ENCODE measurements at regions not wholly inside any gene's neighbourhood (a gene's known extent, or its start where the extent isn't known, plus 50 kb on each side); places are given as distances from the start of the nearest gene placed in this dataset.
"Not testable (repeated sequence)": the region's sequence is repeated elsewhere in the genome, so short reads cannot be mapped to it uniquely, and the experiment has no call there.

- no peak for DNase-seq
Observed at GRCh38 chr9:13470836-13471235, 191.3 kb upstream of the MPDZ start.

DNA sequence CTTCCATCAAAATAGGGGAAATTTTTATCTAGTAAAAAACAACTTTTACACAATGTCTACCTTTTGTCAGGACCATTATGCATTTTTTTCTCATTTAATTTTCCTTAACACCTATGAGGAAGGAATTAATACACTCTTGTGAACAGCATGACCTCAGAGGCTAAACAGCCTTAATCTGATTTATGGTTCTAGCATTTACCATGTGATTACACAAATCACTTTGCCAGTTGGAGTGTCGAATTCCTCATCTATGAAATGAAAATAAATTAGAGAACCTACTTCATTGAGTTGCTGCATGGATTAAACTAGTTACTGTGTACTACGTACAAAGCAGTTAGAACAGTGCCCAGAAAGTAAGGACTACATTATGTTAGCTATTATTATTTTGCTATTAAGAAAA is 187.7 kb upstream of the MPDZ start:
- DNase-seq: no peak

GRCh38 chr9:13461414-13461991 is 182.0 kb upstream of the MPDZ start:
- no peak for DNase-seq

GRCh38 chr9:13459071-13459470 is 179.6 kb upstream of the MPDZ start:
- no peak for DNase-seq

DNA sequence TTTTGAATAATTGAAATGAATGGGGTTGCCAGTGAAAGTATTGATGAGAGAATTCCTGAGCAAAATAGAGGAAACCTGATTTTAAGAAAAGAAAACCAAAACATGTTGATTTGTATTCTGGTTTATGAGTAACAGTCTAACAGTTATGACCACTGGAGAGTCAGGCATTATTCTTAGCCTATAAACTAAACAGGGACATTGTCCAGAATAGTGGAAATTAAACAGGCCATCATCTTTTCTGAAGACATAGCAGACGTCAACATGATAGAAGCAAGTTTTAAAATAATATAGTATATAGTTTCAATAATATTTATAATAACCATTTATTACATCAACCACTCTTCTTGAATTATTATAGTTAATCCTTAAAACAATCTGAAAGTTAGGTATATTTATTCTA is 178.3 kb upstream of the MPDZ start:
- no peak for DNase-seq

DNA sequence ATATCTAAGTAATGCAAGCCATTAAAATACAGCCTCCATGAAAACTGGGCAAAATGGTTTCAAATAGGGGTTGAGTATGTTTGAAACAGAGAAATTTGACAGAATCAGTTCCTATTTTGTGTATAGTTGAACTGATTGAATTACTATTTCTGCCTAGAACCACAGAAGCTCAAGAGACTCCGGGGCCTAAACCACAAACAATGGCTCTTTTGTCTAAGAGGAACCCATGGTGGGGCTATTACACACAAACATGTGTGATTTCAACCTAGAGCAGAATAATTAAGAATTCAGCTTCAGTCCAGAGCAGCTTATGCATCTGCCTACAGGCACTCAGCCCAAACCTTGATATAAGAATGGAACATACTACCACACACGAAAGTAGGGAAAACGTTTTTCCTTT is 171.2 kb upstream of the MPDZ start:
- no peak for DNase-seq

DNA sequence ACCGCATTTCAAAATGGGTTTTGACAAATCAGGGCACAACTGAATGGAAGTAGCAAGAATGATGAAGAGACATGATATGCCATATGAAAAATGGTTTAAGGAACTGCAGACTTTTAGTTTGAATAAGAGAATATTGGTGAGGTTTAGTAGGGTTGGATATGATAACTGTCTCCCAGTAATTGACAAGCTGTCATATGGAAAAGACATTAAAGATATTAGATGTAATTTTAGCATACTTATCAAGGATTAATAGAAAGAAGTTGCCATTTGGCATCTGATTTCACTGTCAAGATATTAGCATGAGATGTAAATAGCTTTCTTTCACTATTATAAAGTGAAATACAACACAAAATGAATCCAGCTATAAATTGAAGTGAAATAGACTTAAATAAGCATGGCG is 169.0 kb upstream of the MPDZ start:
- DNase-seq: no peak

DNA sequence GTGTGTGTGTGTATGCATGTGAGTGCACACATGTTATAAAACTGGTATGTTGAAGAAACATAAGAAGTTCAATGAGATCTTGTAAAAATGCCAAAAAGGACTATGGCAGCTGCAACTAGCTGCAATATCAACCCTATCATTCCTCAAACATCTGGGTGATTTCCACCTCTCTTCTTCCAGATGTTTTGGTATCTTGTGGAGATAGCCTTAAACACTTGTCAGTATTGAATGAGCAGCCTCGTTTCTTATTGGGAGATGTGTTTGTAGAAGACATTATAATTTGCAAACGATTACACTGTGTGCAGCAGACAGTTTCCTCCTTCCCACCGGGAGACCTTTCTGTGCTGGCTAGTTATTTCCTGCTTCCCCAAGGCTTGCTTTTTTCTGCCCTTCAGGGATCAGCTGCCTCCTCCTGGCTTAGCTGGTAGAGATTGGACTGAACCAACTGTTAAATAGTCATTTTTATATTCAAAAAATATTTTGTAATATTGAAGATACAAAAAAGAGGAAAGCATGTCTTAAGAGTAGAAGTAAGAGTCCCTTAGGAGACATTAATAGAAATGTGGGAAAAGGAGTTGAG is 168.4 kb upstream of the MPDZ start:
- no peak for DNase-seq

- DNase-seq: no peak
Observed at GRCh38 chr9:13446938-13447842, 167.7 kb upstream of the MPDZ start.

DNA sequence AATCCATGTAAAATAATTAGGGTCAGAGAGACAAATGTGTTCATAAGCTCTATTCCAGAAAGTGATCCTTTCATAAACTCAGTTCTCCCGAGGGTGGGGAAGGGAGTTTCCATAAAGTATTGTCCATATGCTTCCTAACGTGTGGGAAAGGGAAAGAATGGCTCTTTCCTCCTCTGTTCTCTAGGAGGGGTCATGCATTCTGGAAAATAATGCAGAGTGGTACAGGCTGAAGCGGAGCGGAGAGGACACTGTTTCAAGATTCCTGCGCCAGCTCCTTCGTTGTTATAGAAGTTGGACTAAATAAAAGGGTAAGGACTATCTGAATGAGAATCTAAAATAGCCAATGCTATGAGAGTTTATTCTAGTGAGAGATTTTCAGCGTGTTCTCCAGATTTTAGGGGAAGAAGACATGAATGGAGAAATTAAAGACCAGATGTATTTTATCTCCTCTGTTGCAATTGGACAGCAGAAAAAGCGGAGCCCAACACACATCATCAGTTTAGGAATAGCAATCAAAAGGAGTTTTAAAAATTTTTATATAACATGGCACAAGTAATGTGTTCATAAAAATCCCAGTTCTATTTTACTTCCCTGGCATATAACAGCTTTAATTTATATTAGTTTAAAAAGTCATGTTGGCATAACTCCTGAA is 166.9 kb upstream of the MPDZ start:
- no peak for DNase-seq

DNA sequence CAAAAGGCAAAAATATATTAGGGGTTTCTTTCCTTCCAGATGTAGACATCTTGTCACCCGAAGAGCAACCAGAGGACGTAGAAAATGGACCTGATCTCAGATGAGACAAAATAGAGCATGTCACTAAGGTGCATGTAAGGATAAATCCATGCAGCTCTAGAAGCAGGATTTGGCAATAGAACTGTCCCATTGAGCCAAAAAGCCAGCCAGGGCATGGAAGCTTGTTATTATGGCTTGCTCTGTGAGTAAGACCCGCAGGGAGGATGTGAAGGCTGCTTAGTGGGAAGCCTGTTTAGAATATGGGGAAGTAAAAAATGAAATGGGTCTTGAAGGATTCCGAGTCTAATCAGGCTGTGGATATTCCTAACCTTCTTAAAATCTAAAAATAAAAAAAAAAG is 165.6 kb upstream of the MPDZ start:
- DNase-seq: no peak

DNA sequence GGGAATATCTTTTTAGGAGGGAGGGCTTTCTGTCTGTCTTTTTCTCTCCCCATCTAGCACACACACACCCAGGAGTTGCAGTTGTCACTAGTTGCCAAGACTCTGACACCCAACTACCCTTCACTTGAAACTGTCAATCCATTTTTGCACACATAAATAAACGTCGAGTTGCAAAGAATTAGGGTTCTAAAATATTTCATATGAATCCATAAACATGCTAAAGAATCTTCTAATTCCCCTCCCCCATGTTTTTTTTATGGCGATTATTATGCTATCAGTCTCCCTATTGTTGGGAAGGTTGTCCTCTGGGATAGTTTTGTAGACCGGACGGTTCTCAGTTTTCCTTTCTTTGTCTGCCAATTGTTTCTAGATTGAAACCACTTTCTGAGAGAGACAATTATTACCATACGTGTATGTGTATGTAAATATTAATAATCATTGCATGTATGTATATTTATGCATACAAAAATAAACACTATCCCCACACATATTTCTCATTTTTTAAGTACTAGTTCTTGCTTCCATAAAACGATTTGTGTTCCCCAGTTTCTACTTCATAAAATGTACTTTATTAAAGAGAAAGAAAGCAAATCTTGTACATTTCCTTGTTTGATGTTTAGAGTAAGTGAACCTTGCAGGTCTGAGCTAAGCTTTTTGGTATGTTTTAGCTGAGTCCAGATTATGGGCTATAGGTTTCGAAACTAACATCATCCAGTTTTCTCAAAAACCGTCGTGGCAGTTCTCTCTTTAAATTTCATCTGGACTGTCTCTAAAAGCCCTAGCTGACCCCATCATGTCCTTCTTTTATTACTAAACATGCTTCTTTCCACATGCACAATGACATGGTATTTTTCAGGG is 165.0 kb upstream of the MPDZ start:
- no peak for DNase-seq

- no peak for DNase-seq
Observed at GRCh38 chr9:13443346-13444244, 164.1 kb upstream of the MPDZ start.

DNA sequence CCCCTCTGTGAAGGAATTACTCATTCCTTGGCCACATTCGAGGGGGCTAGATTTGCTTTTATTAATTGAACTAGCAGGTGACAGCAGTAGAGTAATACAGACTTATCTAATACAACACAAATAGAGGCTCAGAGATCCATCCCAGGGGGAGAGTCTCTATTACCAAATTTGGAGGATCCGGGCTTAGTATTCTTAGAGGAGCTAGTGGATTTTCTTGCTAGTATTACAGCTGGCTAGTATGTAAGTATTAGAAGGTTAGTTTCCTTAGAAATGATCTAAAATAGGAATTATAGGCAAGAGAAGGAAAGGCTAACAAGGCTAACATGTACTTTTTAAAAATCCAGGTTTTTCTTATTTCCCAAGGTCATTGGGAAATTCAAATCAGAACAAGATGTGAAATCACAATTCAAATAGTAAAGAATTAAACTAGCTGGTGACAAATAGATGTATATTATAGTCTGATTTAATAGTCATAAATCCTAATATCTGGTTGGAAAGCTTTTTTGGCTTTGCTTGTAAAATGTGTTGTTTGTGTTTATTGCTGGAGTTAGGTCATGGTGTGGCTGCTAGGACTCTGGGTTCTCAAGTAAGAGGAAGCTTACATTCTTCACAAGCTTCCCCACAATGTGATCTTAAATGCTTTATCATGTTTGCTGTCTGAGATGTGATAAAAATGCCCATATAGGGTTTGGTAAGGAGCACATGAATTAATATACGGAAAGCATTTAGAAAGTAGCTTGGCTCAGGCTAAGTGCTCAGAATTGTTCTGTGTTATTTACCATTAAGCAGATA is 160.4 kb upstream of the MPDZ start:
- DNase-seq: no peak

- DNase-seq: no peak
Observed at GRCh38 chr9:13437866-13438265, 158.4 kb upstream of the MPDZ start.

DNA sequence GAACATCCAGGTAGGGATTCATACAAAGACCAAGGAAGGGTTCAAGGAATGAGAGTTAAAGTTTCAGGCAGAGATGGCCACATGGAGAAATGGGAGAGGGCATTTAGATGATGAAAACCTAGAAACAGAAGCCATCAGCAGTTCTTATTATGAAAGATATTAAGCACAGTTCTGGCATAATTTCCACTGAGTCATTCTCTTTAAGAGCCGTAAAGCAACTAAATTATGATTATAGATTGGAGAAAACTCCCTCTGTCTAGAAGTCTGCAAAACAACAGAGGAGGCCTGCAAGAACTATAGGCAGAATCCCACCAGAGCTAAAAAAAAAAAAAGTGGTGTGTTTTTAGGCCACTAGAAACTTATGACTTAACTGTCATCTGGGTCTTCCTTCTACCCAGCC is 157.1 kb upstream of the MPDZ start:
- no peak for DNase-seq

DNA sequence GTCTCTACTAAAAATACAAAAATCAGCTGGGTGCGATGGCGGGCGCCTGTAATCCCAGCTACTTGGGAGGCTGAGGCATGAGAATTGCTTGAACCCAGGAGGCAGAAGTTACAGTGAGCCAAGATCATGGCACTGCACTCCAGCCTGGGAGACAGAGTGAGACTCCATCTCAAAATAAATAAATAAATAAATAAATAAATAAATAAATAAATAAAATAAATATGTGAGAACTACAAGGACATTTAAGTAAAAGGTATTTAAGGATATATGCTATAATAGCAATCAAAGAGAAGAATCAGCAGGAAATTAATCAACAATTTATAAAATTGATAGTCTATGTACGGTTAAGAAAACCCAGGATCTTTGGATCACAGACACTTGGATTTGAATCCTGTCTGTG is 154.0 kb upstream of the MPDZ start:
- not testable (repeated sequence) for DNase-seq

- no peak for DNase-seq
Observed at GRCh38 chr9:13432904-13433303, 153.4 kb upstream of the MPDZ start.

- DNase-seq: no peak
Observed at GRCh38 chr9:13431692-13432091, 152.2 kb upstream of the MPDZ start.

- DNase-seq: no peak
Observed at GRCh38 chr9:13431222-13431536, 151.7 kb upstream of the MPDZ start.

Data from stimulated activated CD4-positive, alpha-beta T cell treated with anti-CD3 and anti-CD28 coated beads, Interleukin-15, amount 100 ng/mL, for 24 hours (primary cell).